Pancreas (tissue), 10 donors: ENCODE measurements at regions not wholly inside any gene's neighbourhood (a gene's known extent, or its start where the extent isn't known, plus 50 kb on each side); places are given as distances from the start of the nearest gene placed in this dataset.

Experiments
- ATAC-seq, 4 donors: fragments of 200-7000 bp; cut with Tn5 transposase; one replicate each; pipeline versions ENCODE4 v1.8.0 to v1.9.1; 2020; ENCODE audit warnings: mild to moderate bottlenecking in 4 of 4, moderate library complexity in 4 of 4
- DNase-seq, 6 donors: peaks; one replicate each; pipeline ENCODE4 v3.0.0-alpha.2; 2020
- FAIRE-seq: peaks from 2 replicates; lab custom pipeline; 2012; peaks lifted over from hg19 to GRCh38; lab: Jason Lieb, UNC
- H3K27ac ChIP-seq, 4 donors: fragments of 200-600 bp; sonication (generic); 1 replicate in 3 of 4; 2 replicates in 1 of 4; pipeline versions ENCODE4 v1.5.0 to v1.8.0; 2020
- H3K27me3 ChIP-seq, 4 donors: fragments of 200-600 bp; one replicate each; pipeline ENCODE4 v1.8.0; 2021
- H3K36me3 ChIP-seq, 3 donors: fragments of 200-600 bp; sonication (generic) in 1 of 3; one replicate each; pipeline versions ENCODE4 v1.5.0 to v1.8.0; 2020 to 2021
- H3K4me1 ChIP-seq, 3 donors: fragments of 200-600 bp; one replicate each; pipeline ENCODE4 v1.8.0; 2021
- H3K4me3 ChIP-seq, 4 donors: fragments of 200-600 bp; sonication (generic) in 2 of 4; one replicate each; pipeline versions ENCODE4 v1.5.0 to v1.8.0; 2020 to 2021
- H3K9me3 ChIP-seq, 4 donors: fragments of 200-600 bp; one replicate each; pipeline ENCODE4 v1.8.0; 2021
- CTCF ChIP-seq, 4 donors: fragments of 200-600 bp; sonication (generic) in 3 of 4; IDR thresholded peaks; one replicate each; pipeline versions ENCODE4 v1.5.0 to v1.8.0; 2021; ENCODE audit warnings: antibody characterized with exemption in 4 of 4
- WGBS, 2 donors: extraction: QIAGEN DNeasy Blood & Tissue Kit; methylation state at CpG; one replicate each; pipeline ENCODE4 v1.1.7; 2013; 5-methylcytosine and 5-hydroxymethylcytosine counted together
- intact Hi-C, 3 donors: fragments of 100-400 bp; cut with DNase I; formaldehyde crosslinking; loops; one replicate each; pipeline versions ENCODE4 v1.11.1 to v1.14.2; 2022
- donor health status: healthy with polysubstance abuse.
- donor health status: DM: no; HTN: no; CAD: no; lungs with moderate emphysema.
- donor health status: DM: no; HTN: no; CAD: no.
- donor health status: control.
- donor health status: control.
- donor health status: Bipolar disorder and iron deficiency.
- donor health status: DM: yes; HTN: yes; CAD: no.
- donor health status: DM: no; HTN: no; CAD: no.
- donor health status: DM: no; HTN: no; CAD: no.
- donor health status: DM: yes; HTN: yes; CAD: no.

GRCh38 chr2:64330281-64331113, 123.5 kb upstream of the LGALSL start:
- Histone ChIP-seq H3K4me1 (no peaks in the 10 kb centered on the region), H3K9me3 (no peaks in the 10 kb centered on the region), H3K36me3 (no peaks in the 10 kb centered on the region), H3K27me3 (no peaks in the 10 kb centered on the region), H3K27ac (peak overlapping the region in 2 of 4 donors; percentile 17 to 35), H3K4me3 (no peak overlapping the region)
- 16 to 20% methylated on average over 10 of the region's 10 CpGs for WGBS, 2 donors
- peak; percentile 83 to 89 (median 84) for ATAC-seq
- intact Hi-C loops = loop anchor here in 2 of 3 donors (5.0 to 10.0 kb wide), 3 partner anchors 157 to 534 kb away; no protein-coding TSS in a partner anchor
- TF ChIP-seq CTCF (IDR thresholded peaks at IDR 0.05) = peak; percentile 72 to 90 (median 84)
- peak; percentile 43 for FAIRE-seq
- DNase-seq = peak; percentile 63 to 87 (median 79)

GRCh38 chr2:64331114-64331645, 122.8 kb upstream of the LGALSL start:
- no peak overlapping the region for H3K4me3 ChIP-seq
- no peak overlapping the region for H3K27ac ChIP-seq
- H3K27me3 ChIP-seq = no peaks in the 10 kb centered on the region
- FAIRE-seq = no peak
- H3K4me1 ChIP-seq = no peaks in the 10 kb centered on the region
- H3K36me3 ChIP-seq = no peaks in the 10 kb centered on the region
- H3K9me3 ChIP-seq = no peaks in the 10 kb centered on the region
- no peak for ATAC-seq
- intact Hi-C loops = loop anchor here in 2 of 3 donors (5.0 to 10.0 kb wide), 3 partner anchors 156 to 534 kb away; no protein-coding TSS in a partner anchor
- no peak for TF ChIP-seq CTCF (IDR thresholded peaks at IDR 0.05)
- no peak for DNase-seq
- 34 to 40% methylated on average over 6 of the region's 6 CpGs for WGBS, 2 donors

GRCh38 chr2:64331849-64332699, 121.9 kb upstream of the LGALSL start:
- intact Hi-C loops = loop anchor here in 2 of 3 donors (5.0 to 10.0 kb wide), 3 partner anchors 155 to 533 kb away; no protein-coding TSS in a partner anchor
- no peak for DNase-seq
- no peak for FAIRE-seq
- no peak for ATAC-seq
- no peak overlapping the region for H3K4me3 ChIP-seq
- 72 to 78% methylated on average over 8 of the region's 8 CpGs for WGBS, 2 donors
- H3K36me3 ChIP-seq = no peaks in the 10 kb centered on the region
- H3K9me3 ChIP-seq = no peaks in the 10 kb centered on the region
- H3K4me1 ChIP-seq = no peaks in the 10 kb centered on the region
- H3K27me3 ChIP-seq = no peaks in the 10 kb centered on the region
- H3K27ac ChIP-seq = no peak overlapping the region
- TF ChIP-seq CTCF (IDR thresholded peaks at IDR 0.05) = no peak

- Histone ChIP-seq H3K4me1 (no peaks in the 10 kb centered on the region), H3K4me3 (no peak overlapping the region), H3K9me3 (no peaks in the 10 kb centered on the region), H3K36me3 (no peaks in the 10 kb centered on the region), H3K27me3 (no peaks in the 10 kb centered on the region), H3K27ac (no peak overlapping the region)
- no peak for FAIRE-seq
- no peak for ATAC-seq
- 92 to 93% methylated on average over 1 of the region's 1 CpG for WGBS, 2 donors
- no peak for DNase-seq
- intact Hi-C loops = loop anchor here in 1 of 3 donors (10.0 kb wide), 1 partner anchor 529 kb away; no protein-coding TSS in a partner anchor
- TF ChIP-seq CTCF (IDR thresholded peaks at IDR 0.05) = no peak
Measured at GRCh38 chr2:64336171-64336570, 117.8 kb upstream of the LGALSL start.
